GM06990 (cell line): ENCODE measurements at regions not wholly inside any gene's neighbourhood (a gene's known extent, or its start where the extent isn't known, plus 50 kb on each side); places are given as distances from the start of the nearest gene placed in this dataset.
A peak's percentile ranks its signal among the peaks of the same experiment; 100 is the strongest.

Experiments
- DNase-seq: peaks from one replicate; pipeline ENCODE4 v3.0.0-alpha.2; 2011; ENCODE audit not compliant: insufficient read length; ENCODE audit errors: extremely low read depth
- H3K27me3 ChIP-seq: replicated peaks from 2 replicates; pipeline ENCODE4 v1.6.0; 2011; ENCODE audit warnings: low read length; ENCODE audit not compliant: control insufficient read depth, insufficient read depth
- H3K36me3 ChIP-seq: 2 replicates; pipeline ENCODE4 v1.5.1; 2011; ENCODE audit warnings: low read length; ENCODE audit not compliant: control insufficient read depth, insufficient read depth
- H3K4me3 ChIP-seq: replicated peaks from 2 replicates; pipeline ENCODE4 v1.5.1; 2011; ENCODE audit warnings: low read depth, mild to moderate bottlenecking, control low read depth, low read length
- TF ChIP-seq, protein P1 (sequence below): IDR thresholded peaks from 2 replicates; pipeline ENCODE4 v1.5.1; 2011; ENCODE audit warnings: low read length, control low read depth, mild to moderate bottlenecking, inconsistent platforms; ENCODE audit not compliant: insufficient read depth, poor library complexity, severe bottlenecking

DNA sequence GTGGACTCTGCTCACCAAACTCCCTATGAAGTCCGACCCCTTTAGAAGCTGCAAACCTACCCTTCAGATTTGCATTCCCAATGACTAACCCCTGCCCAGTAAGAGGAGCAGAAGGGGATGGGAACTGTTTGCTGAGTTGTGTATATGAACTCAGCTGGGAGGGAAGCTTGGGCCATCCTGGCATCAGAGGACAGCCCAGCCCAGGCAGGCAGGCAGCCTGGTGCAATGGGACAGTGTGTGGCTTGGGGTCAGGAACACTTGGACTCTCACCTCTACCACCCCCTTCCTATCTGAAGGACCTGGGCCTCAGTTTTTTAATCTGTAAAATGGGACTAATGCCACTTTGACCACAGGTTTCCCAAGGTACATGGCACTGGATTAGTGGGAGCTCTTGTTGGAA lies 147.4 kb upstream of the GPR26 start:
- TF ChIP-seq, protein P1, sequence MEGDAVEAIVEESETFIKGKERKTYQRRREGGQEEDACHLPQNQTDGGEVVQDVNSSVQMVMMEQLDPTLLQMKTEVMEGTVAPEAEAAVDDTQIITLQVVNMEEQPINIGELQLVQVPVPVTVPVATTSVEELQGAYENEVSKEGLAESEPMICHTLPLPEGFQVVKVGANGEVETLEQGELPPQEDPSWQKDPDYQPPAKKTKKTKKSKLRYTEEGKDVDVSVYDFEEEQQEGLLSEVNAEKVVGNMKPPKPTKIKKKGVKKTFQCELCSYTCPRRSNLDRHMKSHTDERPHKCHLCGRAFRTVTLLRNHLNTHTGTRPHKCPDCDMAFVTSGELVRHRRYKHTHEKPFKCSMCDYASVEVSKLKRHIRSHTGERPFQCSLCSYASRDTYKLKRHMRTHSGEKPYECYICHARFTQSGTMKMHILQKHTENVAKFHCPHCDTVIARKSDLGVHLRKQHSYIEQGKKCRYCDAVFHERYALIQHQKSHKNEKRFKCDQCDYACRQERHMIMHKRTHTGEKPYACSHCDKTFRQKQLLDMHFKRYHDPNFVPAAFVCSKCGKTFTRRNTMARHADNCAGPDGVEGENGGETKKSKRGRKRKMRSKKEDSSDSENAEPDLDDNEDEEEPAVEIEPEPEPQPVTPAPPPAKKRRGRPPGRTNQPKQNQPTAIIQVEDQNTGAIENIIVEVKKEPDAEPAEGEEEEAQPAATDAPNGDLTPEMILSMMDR: no peak
- Histone ChIP-seq H3K27me3 (no peaks in the 10 kb centered on the region), H3K36me3 (no peaks in the 10 kb centered on the region), H3K4me3 (no peak overlapping the region)
- DNase-seq: no peak

DNA sequence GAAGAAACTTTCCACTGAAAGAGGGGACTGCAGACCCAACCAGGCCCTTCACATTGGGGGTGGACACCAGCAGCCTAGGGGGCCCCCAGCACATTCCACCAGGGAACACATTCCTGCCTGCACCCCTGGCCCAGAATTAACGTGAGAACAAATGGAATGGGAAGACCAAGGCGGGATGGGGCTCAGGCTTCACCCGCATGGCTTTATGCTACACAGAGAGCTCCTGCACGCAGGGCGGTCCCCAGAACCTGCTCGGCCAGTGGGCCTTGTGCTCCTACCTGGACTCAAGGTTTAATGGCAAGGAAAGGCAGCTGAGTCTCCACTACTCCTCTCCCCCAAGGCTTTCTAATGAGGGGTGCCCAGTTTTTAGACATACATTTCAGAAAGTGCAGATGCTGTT lies 146.3 kb upstream of the GPR26 start:
- Histone ChIP-seq H3K4me3 (no peak overlapping the region), H3K36me3 (no peaks in the 10 kb centered on the region), H3K27me3 (no peaks in the 10 kb centered on the region)
- TF ChIP-seq, protein P1: no peak
- DNase-seq: no peak

DNA sequence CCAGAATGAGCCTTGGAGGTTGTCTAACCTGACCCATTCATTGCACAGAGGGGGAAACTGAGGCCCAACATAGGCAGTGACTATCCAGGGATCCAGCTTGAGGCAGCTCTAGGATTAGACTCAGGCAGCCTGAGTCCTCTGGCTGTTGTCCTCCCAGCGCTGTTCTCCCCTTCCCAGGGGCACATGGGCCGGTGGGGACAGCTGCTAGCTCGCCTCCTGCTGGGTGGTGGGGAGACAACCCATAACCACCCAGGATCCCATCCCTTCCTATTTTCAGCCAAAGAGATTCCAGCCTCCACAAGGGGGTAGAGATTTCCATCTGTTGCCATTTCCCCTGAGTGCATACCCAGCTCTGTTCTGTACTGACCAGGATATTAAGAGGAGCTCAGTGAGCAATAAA lies 145.1 kb upstream of the GPR26 start:
- Histone ChIP-seq H3K27me3 (no peaks in the 10 kb centered on the region), H3K36me3 (no peaks in the 10 kb centered on the region), H3K4me3 (no peak overlapping the region)
- TF ChIP-seq, protein P1: no peak
- no peak for DNase-seq

DNA sequence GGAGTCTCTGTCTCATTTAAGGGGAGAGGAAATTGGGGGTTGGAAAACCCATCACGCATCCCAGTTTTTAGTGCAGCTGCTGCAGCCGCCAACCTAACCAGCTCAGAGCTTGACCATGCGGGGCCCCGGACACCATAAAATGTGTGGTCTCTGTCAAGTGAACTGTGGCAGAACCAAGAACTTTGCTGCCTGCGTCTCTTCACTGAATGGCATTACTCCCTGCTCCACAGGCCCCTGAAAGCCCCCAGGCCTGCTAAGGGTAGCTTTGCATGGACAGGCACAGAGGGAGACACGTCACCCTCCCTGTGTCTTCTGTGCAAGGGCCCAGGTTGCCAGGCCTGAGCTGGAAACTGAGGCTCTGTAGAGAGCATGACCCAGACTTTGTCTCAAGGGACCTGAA lies 144.6 kb upstream of the GPR26 start:
- no peak for DNase-seq
- TF ChIP-seq, protein P1: no peak
- H3K27me3 ChIP-seq: no peaks in the 10 kb centered on the region
- no peak overlapping the region for H3K4me3 ChIP-seq
- no peaks in the 10 kb centered on the region for H3K36me3 ChIP-seq

DNA sequence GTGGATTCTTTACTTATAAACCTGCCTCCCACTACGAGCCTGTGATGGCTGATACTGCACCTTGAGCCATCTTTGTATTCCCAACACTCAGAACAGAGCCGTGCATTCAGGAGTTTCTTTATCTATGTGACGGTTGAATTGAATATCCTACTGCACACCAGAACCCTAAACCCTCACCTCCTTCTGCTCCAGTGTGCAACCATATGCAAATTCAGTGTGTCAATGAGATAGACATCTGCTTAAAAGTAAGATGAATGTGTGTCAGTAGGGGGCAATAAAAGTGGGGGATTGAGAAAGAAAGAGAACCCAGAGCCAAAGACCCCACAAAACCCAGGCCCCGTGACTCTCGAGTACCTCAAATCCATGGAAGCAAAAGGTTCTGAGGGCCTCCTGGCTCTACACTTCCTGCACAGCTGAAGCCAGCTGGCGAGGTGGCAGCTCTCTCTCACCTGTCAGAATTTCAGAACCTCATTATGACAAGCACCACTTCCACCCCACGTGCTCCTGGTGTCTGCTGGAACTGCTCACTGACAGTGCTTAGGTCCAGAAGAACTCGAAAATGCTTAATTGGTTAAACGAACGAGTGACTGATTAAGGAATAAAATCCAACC lies 143.3 kb upstream of the GPR26 start:
- TF ChIP-seq, protein P1: no peak
- DNase-seq: peak; percentile 32
- Histone ChIP-seq H3K36me3 (no peaks in the 10 kb centered on the region), H3K27me3 (no peaks in the 10 kb centered on the region), H3K4me3 (no peak overlapping the region)

DNA sequence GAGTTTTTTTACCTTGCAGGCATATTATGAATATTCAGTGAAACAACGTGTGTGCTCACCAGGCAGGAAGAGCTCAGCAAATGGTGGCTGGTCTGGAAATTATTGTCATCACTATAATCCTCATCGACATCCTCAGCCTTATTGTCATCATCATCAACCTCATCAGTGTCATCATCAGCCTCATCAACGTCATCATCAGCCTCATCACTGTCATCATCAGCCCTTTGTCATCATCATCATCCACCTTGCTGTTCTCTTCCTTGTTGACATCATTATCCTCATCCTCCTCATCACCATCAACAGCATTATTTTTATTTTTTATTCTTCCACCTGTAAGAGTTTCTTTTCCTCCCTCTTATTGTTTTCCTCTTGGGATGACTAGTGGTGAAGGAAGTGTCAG lies 142.3 kb upstream of the GPR26 start:
- H3K27me3 ChIP-seq: no peaks in the 10 kb centered on the region
- H3K36me3 ChIP-seq: no peaks in the 10 kb centered on the region
- no peak overlapping the region for H3K4me3 ChIP-seq
- no peak for DNase-seq
- TF ChIP-seq, protein P1: no peak
